ENCODE measurements at regions not wholly inside any gene's neighbourhood (a gene's known extent, or its start where the extent isn't known, plus 50 kb on each side); places are given as distances from the start of the nearest gene placed in this dataset.

DNA sequence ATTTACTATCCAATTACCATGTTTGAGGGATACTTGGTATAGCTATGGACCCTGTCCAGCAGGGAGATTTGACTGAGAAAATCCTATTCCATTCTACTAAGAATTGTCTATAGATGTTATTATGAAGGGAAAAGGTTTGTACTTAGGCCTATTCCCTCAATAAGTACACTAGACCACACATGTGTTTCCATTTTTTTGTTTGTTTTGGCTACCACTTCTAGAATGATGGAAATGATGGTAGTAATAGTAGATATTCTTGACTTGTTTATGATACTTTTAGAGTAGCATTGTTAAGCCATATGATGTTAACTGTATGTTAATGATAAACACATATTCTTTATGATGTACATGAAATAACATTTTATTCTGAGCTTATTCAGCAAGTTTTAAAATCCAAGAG lies 144.8 kb downstream of the OGFRL1 start:
- H3K27me3 ChIP-seq (ENCODE audit: insufficient read depth, low read length) = no peaks in the 10 kb centered on the region
- H3K79me1 ChIP-seq (ENCODE audit: insufficient read depth, low read depth, low read length, poor library complexity, severe bottlenecking) = no peaks in the 10 kb centered on the region
- no peak overlapping the region for H2BK12ac ChIP-seq (ENCODE audit: insufficient read length, low read depth, low read length)
- H3K9me3 ChIP-seq (ENCODE audit: control insufficient read depth, low read depth, low read length) = no peaks in the 10 kb centered on the region
- H2AFZ ChIP-seq (ENCODE audit: low read length) = no peak overlapping the region
- no peak for DNase-seq
- no peak overlapping the region for H3K56ac ChIP-seq (ENCODE audit: insufficient read length, low read depth, low read length)
- H2AK5ac ChIP-seq (ENCODE audit: insufficient read length, low read length) = no peak overlapping the region
- H3K9ac ChIP-seq (ENCODE audit: extremely low read depth, insufficient read length, low read length) = no peak overlapping the region
- H3K4me3 Mint-ChIP-seq = no peak overlapping the region
- no peak overlapping the region for H2BK5ac ChIP-seq (ENCODE audit: insufficient read length, low read length)
- H4K20me1 ChIP-seq (ENCODE audit: control insufficient read depth, insufficient read depth, insufficient read length) = no peaks in the 10 kb centered on the region
- no peak overlapping the region for H2BK120ac ChIP-seq (ENCODE audit: low read depth, low read length, poor library complexity, severe bottlenecking)
- H3K18ac ChIP-seq (ENCODE audit: insufficient read length, low read depth, low read length) = no peak overlapping the region
- no peak overlapping the region for H4K91ac ChIP-seq (ENCODE audit: insufficient read length, low read depth, low read length)
- H4K8ac ChIP-seq (replicated peaks; ENCODE audit: insufficient read length, low read depth, low read length) = no peak overlapping the region
- no peak overlapping the region for H3K14ac ChIP-seq (ENCODE audit: insufficient read depth, low read length)
- H3K27ac ChIP-seq (ENCODE audit: insufficient read length, low read depth, low read length) = no peak overlapping the region
- H3K23me2 ChIP-seq (ENCODE audit: insufficient read length, low read depth, low read length, poor library complexity, severe bottlenecking) = no peaks in the 10 kb centered on the region
- H2BK20ac ChIP-seq (ENCODE audit: low read depth, low read length, poor library complexity, severe bottlenecking) = no peak overlapping the region
- H3K4me1 ChIP-seq (ENCODE audit: insufficient read depth, low read length) = no peaks in the 10 kb centered on the region
- H2BK15ac ChIP-seq (ENCODE audit: low read depth, low read length) = no peak overlapping the region
- H3K9me3 Mint-ChIP-seq = no peaks in the 10 kb centered on the region
- H3K36me3 Mint-ChIP-seq (ENCODE audit: insufficient read depth in 1 of 3, low read depth in 3 of 3) = no peaks in the 10 kb centered on the region
- H3K4ac ChIP-seq (ENCODE audit: low read depth, low read length) = no peak overlapping the region
- H3K79me2 ChIP-seq (ENCODE audit: insufficient read depth, low read length) = no peaks in the 10 kb centered on the region
- peaks cover 0 to 7% of the 10 kb centered on the region in 2 experiments; a peak in 2 of 4 replicates for H3K4me1 Mint-ChIP-seq
- no peak overlapping the region for H3K23ac ChIP-seq (ENCODE audit: insufficient read length, low read depth, low read length)
- no peak overlapping the region for H3K27ac Mint-ChIP-seq
- no peak overlapping the region for H3K4me2 ChIP-seq (ENCODE audit: insufficient read depth, insufficient read length, low read length)
- H3T11ph ChIP-seq (ENCODE audit: low read length) = no peak overlapping the region
- no peaks in the 10 kb centered on the region; the same call in 1 of the 2 replicates for H3K27me3 Mint-ChIP-seq (ENCODE audit: low read depth)
- H4K5ac ChIP-seq (ENCODE audit: insufficient read length, low read depth, low read length) = no peak overlapping the region
- TF ChIP-seq, protein P1, sequence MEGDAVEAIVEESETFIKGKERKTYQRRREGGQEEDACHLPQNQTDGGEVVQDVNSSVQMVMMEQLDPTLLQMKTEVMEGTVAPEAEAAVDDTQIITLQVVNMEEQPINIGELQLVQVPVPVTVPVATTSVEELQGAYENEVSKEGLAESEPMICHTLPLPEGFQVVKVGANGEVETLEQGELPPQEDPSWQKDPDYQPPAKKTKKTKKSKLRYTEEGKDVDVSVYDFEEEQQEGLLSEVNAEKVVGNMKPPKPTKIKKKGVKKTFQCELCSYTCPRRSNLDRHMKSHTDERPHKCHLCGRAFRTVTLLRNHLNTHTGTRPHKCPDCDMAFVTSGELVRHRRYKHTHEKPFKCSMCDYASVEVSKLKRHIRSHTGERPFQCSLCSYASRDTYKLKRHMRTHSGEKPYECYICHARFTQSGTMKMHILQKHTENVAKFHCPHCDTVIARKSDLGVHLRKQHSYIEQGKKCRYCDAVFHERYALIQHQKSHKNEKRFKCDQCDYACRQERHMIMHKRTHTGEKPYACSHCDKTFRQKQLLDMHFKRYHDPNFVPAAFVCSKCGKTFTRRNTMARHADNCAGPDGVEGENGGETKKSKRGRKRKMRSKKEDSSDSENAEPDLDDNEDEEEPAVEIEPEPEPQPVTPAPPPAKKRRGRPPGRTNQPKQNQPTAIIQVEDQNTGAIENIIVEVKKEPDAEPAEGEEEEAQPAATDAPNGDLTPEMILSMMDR (conservative IDR thresholded peaks at IDR 0.05) = no peak
